ENCODE measurements at regions not wholly inside any gene's neighbourhood (a gene's known extent, or its start where the extent isn't known, plus 50 kb on each side); places are given as distances from the start of the nearest gene placed in this dataset.

DNA sequence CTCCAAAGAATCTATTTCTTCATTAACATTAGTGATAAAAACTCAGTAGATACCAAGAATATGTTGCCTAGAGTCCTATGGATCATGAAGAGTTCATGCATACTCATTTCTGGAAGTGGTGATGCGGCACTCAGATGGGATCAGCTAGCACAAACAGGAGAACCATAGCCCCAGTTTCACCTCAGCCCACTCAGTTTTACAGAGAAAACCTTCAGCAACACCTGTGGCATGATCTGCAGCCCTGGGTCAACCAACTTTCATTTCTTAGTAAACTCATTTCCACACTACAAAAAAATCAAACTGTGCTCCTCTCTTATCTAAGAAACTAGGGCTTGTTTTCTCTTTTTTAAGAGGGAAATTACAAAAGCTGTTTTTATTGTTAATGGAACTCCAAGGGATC, 569.4 kb downstream of the CCDC85A start:
- Histone ChIP-seq H4K20me1 (ENCODE audit: insufficient read depth, poor library complexity, severe bottlenecking) (no peaks in the 10 kb centered on the region), H3K9me3 (ENCODE audit: low read depth) (no peaks in the 10 kb centered on the region), H3K4me2 (no peak overlapping the region), H3K4me1 (ENCODE audit: insufficient read depth) (no peaks in the 10 kb centered on the region), H3K4me3 (no peak overlapping the region), H3K79me2 (no peaks in the 10 kb centered on the region), H2AFZ (no peak overlapping the region), H3K27me3 (no peaks in the 10 kb centered on the region), H3K27ac (no peak overlapping the region), H3K9me2 (replicated peaks; ENCODE audit: insufficient read depth) (no peaks in the 10 kb centered on the region), H3K36me3 (replicated peaks; ENCODE audit: insufficient read depth, low read depth) (no peaks in the 10 kb centered on the region)
- 94% methylated on average over 1 of the region's 1 CpG for WGBS (ENCODE audit: low lambda C conversion rate, missing lambda C conversion rate)
- no peak for TF ChIP-seq EZH2 (IDR thresholded peaks at IDR 0.05; ENCODE audit: borderline replicate concordance)
- TF ChIP-seq, protein P1, sequence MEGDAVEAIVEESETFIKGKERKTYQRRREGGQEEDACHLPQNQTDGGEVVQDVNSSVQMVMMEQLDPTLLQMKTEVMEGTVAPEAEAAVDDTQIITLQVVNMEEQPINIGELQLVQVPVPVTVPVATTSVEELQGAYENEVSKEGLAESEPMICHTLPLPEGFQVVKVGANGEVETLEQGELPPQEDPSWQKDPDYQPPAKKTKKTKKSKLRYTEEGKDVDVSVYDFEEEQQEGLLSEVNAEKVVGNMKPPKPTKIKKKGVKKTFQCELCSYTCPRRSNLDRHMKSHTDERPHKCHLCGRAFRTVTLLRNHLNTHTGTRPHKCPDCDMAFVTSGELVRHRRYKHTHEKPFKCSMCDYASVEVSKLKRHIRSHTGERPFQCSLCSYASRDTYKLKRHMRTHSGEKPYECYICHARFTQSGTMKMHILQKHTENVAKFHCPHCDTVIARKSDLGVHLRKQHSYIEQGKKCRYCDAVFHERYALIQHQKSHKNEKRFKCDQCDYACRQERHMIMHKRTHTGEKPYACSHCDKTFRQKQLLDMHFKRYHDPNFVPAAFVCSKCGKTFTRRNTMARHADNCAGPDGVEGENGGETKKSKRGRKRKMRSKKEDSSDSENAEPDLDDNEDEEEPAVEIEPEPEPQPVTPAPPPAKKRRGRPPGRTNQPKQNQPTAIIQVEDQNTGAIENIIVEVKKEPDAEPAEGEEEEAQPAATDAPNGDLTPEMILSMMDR (IDR thresholded peaks at IDR 0.05; ENCODE audit: poor library complexity) = no peak
- no peak for TF ChIP-seq EZH2phosphoT487 (IDR thresholded peaks at IDR 0.05; ENCODE audit: low read depth, severe bottlenecking, unreplicated experiment)
- DNase-seq (ENCODE audit: low spot score) = no peak

DNA sequence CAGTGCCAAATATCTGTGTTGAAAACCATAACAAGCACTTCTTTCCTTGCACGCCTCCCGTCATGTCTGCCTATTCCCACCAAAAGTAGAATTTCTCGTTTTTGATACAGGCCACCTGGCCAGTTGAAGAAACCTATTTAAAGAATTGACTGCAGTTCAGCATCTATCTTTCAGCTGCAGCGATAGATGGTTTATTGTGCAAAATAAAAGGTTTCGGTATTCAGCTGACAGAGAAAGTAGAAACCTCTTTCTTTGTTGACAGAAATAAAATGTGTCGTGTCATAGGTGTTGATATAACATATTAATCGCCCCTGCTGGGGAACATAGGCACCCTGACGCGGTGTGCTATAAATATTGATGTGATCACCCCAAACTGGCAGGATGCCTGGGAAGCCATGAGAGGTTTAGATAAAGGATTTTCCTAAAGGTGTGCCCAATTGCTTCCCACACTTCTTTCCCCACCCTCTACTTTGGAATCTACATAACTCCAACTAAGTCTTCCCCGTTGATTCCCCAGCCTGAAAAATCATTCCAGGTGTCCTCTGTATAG, 570.4 kb downstream of the CCDC85A start:
- DNase-seq (ENCODE audit: low spot score) = no peak
- Histone ChIP-seq H3K4me1 (ENCODE audit: insufficient read depth) (no peaks in the 10 kb centered on the region), H3K27ac (no peak overlapping the region), H3K4me3 (no peak overlapping the region), H3K36me3 (replicated peaks; ENCODE audit: insufficient read depth, low read depth) (no peaks in the 10 kb centered on the region), H3K79me2 (no peaks in the 10 kb centered on the region), H2AFZ (no peak overlapping the region), H3K4me2 (no peak overlapping the region), H4K20me1 (ENCODE audit: insufficient read depth, poor library complexity, severe bottlenecking) (no peaks in the 10 kb centered on the region), H3K27me3 (no peaks in the 10 kb centered on the region), H3K9me3 (ENCODE audit: low read depth) (no peaks in the 10 kb centered on the region), H3K9me2 (replicated peaks; ENCODE audit: insufficient read depth) (no peaks in the 10 kb centered on the region)
- WGBS (ENCODE audit: low lambda C conversion rate, missing lambda C conversion rate) = 85% methylated on average over 10 of the region's 10 CpGs
- TF ChIP-seq, protein P1 (IDR thresholded peaks at IDR 0.05; ENCODE audit: poor library complexity) = no peak
- TF ChIP-seq EZH2 (IDR thresholded peaks at IDR 0.05; ENCODE audit: borderline replicate concordance) = no peak

DNA sequence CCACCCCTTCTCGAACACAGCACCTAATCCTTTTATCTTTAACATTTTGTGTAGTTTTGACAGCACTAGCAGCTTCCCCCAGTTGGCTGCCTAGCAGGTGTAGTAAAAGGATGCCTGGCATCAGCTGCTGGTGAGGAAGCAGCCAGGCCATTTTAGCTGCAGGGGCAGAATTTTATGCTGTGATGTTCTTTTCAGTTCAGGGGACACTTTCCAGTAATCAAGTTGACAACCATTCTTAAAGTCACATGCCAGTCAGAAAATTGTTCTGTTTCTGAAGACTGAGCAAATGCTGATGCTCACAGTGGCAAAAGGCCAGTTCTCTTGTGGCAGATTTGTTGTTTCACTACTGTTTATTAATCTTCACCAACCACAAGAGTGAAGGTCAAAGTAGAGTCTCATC, 570.8 kb downstream of the CCDC85A start:
- no peak for TF ChIP-seq EZH2phosphoT487 (IDR thresholded peaks at IDR 0.05; ENCODE audit: low read depth, severe bottlenecking, unreplicated experiment)
- TF ChIP-seq EZH2 (IDR thresholded peaks at IDR 0.05; ENCODE audit: borderline replicate concordance) = no peak
- TF ChIP-seq, protein P1 (IDR thresholded peaks at IDR 0.05; ENCODE audit: poor library complexity) = no peak
- Histone ChIP-seq H3K79me2 (no peaks in the 10 kb centered on the region), H3K4me2 (no peak overlapping the region), H3K9me3 (ENCODE audit: low read depth) (no peaks in the 10 kb centered on the region), H3K9me2 (replicated peaks; ENCODE audit: insufficient read depth) (no peaks in the 10 kb centered on the region), H3K36me3 (replicated peaks; ENCODE audit: insufficient read depth, low read depth) (no peaks in the 10 kb centered on the region), H4K20me1 (ENCODE audit: insufficient read depth, poor library complexity, severe bottlenecking) (no peaks in the 10 kb centered on the region), H2AFZ (no peak overlapping the region), H3K27ac (no peak overlapping the region), H3K4me1 (ENCODE audit: insufficient read depth) (no peaks in the 10 kb centered on the region), H3K27me3 (no peaks in the 10 kb centered on the region), H3K4me3 (no peak overlapping the region)
- no peak for DNase-seq (ENCODE audit: low spot score)
- 74% methylated on average over 1 of the region's 1 CpG for WGBS (ENCODE audit: low lambda C conversion rate, missing lambda C conversion rate)

All from hepatocyte (in vitro differentiated cells).